GM19452 (cell line): ENCODE measurements at regions not wholly inside any gene's neighbourhood (a gene's known extent, or its start where the extent isn't known, plus 50 kb on each side); places are given as distances from the start of the nearest gene placed in this dataset.

ENCODE experiments used
- ATAC-seq: cut with Tn5 transposase; IDR thresholded peaks from one replicate; pipeline ENCODE4 v1.9.1; 2021; ENCODE audit not compliant: unreplicated experiment

GRCh38 chr7:118298771-118299170 is 74.3 kb downstream of the ANKRD7 start:
- no peak for ATAC-seq

GRCh38 chr7:118300177-118300576 is 75.7 kb downstream of the ANKRD7 start:
- no peak for ATAC-seq

- ATAC-seq: no peak
Observed at GRCh38 chr7:118304100-118304499, 79.6 kb downstream of the ANKRD7 start.

- no peak for ATAC-seq
Observed at GRCh38 chr7:118305671-118306070, 81.2 kb downstream of the ANKRD7 start.

- ATAC-seq: no peak
Observed at GRCh38 chr7:118306771-118307170, 82.3 kb downstream of the ANKRD7 start.

- ATAC-seq: peak; percentile 91
Observed at GRCh38 chr7:118311121-118311836, 86.8 kb downstream of the ANKRD7 start.

- ATAC-seq: peak; percentile 47
Observed at GRCh38 chr7:118312051-118312450, 87.5 kb downstream of the ANKRD7 start.

- peak; percentile 45 for ATAC-seq
Observed at GRCh38 chr7:118312966-118313365, 88.5 kb downstream of the ANKRD7 start.

GRCh38 chr7:118324790-118325449 is 100.4 kb downstream of the ANKRD7 start:
- no peak for ATAC-seq

GRCh38 chr7:118325450-118325808 is 100.9 kb downstream of the ANKRD7 start:
- no peak for ATAC-seq

GRCh38 chr7:118327174-118327573 is 102.7 kb downstream of the ANKRD7 start:
- no peak for ATAC-seq

GRCh38 chr7:118328505-118329211 is 104.2 kb downstream of the ANKRD7 start:
- no peak for ATAC-seq

GRCh38 chr7:118330388-118330787 is 105.9 kb downstream of the ANKRD7 start:
- no peak for ATAC-seq

GRCh38 chr7:118346748-118347147 is 122.2 kb downstream of the ANKRD7 start:
- no peak for ATAC-seq

- ATAC-seq: no peak
Observed at GRCh38 chr7:118349604-118350003, 125.1 kb downstream of the ANKRD7 start.

GRCh38 chr7:118350260-118350659 is 125.8 kb downstream of the ANKRD7 start:
- ATAC-seq: no peak

GRCh38 chr7:118352867-118353453 is 128.5 kb downstream of the ANKRD7 start:
- no peak for ATAC-seq

- no peak for ATAC-seq
Observed at GRCh38 chr7:118366363-118366762, 141.9 kb downstream of the ANKRD7 start.

GRCh38 chr7:118368958-118369357 is 144.5 kb downstream of the ANKRD7 start:
- ATAC-seq: no peak

- no peak for ATAC-seq
Observed at GRCh38 chr7:118369987-118370386, 145.5 kb downstream of the ANKRD7 start.

- no peak for ATAC-seq
Observed at GRCh38 chr7:118372530-118372929, 148.0 kb downstream of the ANKRD7 start.

GRCh38 chr7:118389629-118390028 is 165.1 kb downstream of the ANKRD7 start:
- no peak for ATAC-seq
